ENCODE measurements at regions not wholly inside any gene's neighbourhood (a gene's known extent, or its start where the extent isn't known, plus 50 kb on each side); places are given as distances from the start of the nearest gene placed in this dataset.

GRCh38 chr1:88528792-88529191 lies 155.3 kb upstream of the PKN2 start:
- no peak overlapping the region for H3K4me3 ChIP-seq (ENCODE audit: low read depth in 1 of 3, low read length in 3 of 3)
- TF ChIP-seq HNF4A (conservative IDR thresholded peaks at IDR 0.05) = peak in 1 of 2 donors; percentile 20
- no peak for TF ChIP-seq ATF3 (IDR thresholded peaks at IDR 0.05)
- no peak for TF ChIP-seq NR2F2 (IDR thresholded peaks at IDR 0.05)
- WGBS = 83% methylated on average over 4 of the region's 4 CpGs
- DNase-seq (ENCODE audit: low spot score) = no peak
- no peaks in the 10 kb centered on the region for H3K36me3 ChIP-seq (ENCODE audit: control insufficient read depth in 4 of 4, insufficient read depth in 3 of 4, low read depth in 1 of 4, low read length in 3 of 4)
- no peak overlapping the region for H3K9ac ChIP-seq (ENCODE audit: low read depth in 1 of 2, low read length in 2 of 2)
- no peaks in the 10 kb centered on the region for H3K9me3 ChIP-seq (ENCODE audit: control insufficient read depth in 4 of 4, low read length in 3 of 4)
- no peaks in the 10 kb centered on the region for H3K27me3 ChIP-seq (ENCODE audit: control insufficient read depth in 4 of 4, insufficient read depth in 4 of 4, low read length in 3 of 4)
- H3K27ac ChIP-seq (ENCODE audit: low read depth in 1 of 2, low read length in 2 of 2) = no peak overlapping the region
- no peaks in the 10 kb centered on the region for H3K4me1 ChIP-seq (ENCODE audit: control insufficient read depth in 4 of 4, insufficient read depth in 4 of 4, low read length in 3 of 4)

GRCh38 chr1:88529581-88529980 lies 154.5 kb upstream of the PKN2 start:
- 94% methylated on average over 6 of the region's 6 CpGs for WGBS

GRCh38 chr1:88530246-88530645 lies 153.8 kb upstream of the PKN2 start:
- Histone ChIP-seq H3K9me3 (ENCODE audit: control insufficient read depth in 4 of 4, low read length in 3 of 4) (no peaks in the 10 kb centered on the region), H3K36me3 (ENCODE audit: control insufficient read depth in 4 of 4, insufficient read depth in 3 of 4, low read depth in 1 of 4, low read length in 3 of 4) (no peaks in the 10 kb centered on the region), H3K4me1 (ENCODE audit: control insufficient read depth in 4 of 4, insufficient read depth in 4 of 4, low read length in 3 of 4) (no peaks in the 10 kb centered on the region), H3K4me3 (ENCODE audit: low read depth in 1 of 3, low read length in 3 of 3) (no peak overlapping the region), H3K27ac (ENCODE audit: low read depth in 1 of 2, low read length in 2 of 2) (no peak overlapping the region), H3K27me3 (ENCODE audit: control insufficient read depth in 4 of 4, insufficient read depth in 4 of 4, low read length in 3 of 4) (no peaks in the 10 kb centered on the region), H3K9ac (ENCODE audit: low read depth in 1 of 2, low read length in 2 of 2) (no peak overlapping the region)
- no peak for DNase-seq (ENCODE audit: low spot score)
- 79% methylated on average over 3 of the region's 3 CpGs for WGBS
- TF ChIP-seq ZBTB33 (IDR thresholded peaks at IDR 0.05) (no peak), EGR1 (IDR thresholded peaks at IDR 0.05; ENCODE audit: low read depth in 2 of 2) (no peak), ATF3 (IDR thresholded peaks at IDR 0.05) (no peak)

More at GRCh38 chr1:88529581-88529980, 154.5 kb upstream of the PKN2 start:
- H3K27me3 ChIP-seq (ENCODE audit: control insufficient read depth in 4 of 4, insufficient read depth in 4 of 4, low read length in 3 of 4) = no peaks in the 10 kb centered on the region
- no peaks in the 10 kb centered on the region for H3K9me3 ChIP-seq (ENCODE audit: control insufficient read depth in 4 of 4, low read length in 3 of 4)
- no peak overlapping the region for H3K9ac ChIP-seq (ENCODE audit: low read depth in 1 of 2, low read length in 2 of 2)
- TF ChIP-seq ATF3 (IDR thresholded peaks at IDR 0.05) = no peak
- TF ChIP-seq GABPA (IDR thresholded peaks at IDR 0.05 in 1 of 2, conservative IDR thresholded peaks at IDR 0.05 in 1 of 2) = no peak
- TF ChIP-seq EGR1 (IDR thresholded peaks at IDR 0.05; ENCODE audit: low read depth in 2 of 2) = no peak
- TF ChIP-seq JUND (IDR thresholded peaks at IDR 0.05) = no peak
- TF ChIP-seq TAF1 (conservative IDR thresholded peaks at IDR 0.05) = no peak
- no peak for TF ChIP-seq FOXA2 (IDR thresholded peaks at IDR 0.05)
- no peak for DNase-seq (ENCODE audit: low spot score)
- H3K36me3 ChIP-seq (ENCODE audit: control insufficient read depth in 4 of 4, insufficient read depth in 3 of 4, low read depth in 1 of 4, low read length in 3 of 4) = no peaks in the 10 kb centered on the region
- H3K4me3 ChIP-seq (ENCODE audit: low read depth in 1 of 3, low read length in 3 of 3) = no peak overlapping the region
- H3K4me1 ChIP-seq (ENCODE audit: control insufficient read depth in 4 of 4, insufficient read depth in 4 of 4, low read length in 3 of 4) = no peaks in the 10 kb centered on the region
- no peak overlapping the region for H3K27ac ChIP-seq (ENCODE audit: low read depth in 1 of 2, low read length in 2 of 2)

- no peak for DNase-seq (ENCODE audit: low spot score)
- no peak overlapping the region for H3K4me3 ChIP-seq (ENCODE audit: low read depth in 1 of 3, low read length in 3 of 3)
- H3K27me3 ChIP-seq (ENCODE audit: control insufficient read depth in 4 of 4, insufficient read depth in 4 of 4, low read length in 3 of 4) = no peaks in the 10 kb centered on the region
- H3K27ac ChIP-seq (ENCODE audit: low read depth in 1 of 2, low read length in 2 of 2) = no peak overlapping the region
- WGBS = 39% methylated on average over 3 of the region's 3 CpGs
- no peaks in the 10 kb centered on the region for H3K36me3 ChIP-seq (ENCODE audit: control insufficient read depth in 4 of 4, insufficient read depth in 3 of 4, low read depth in 1 of 4, low read length in 3 of 4)
- H3K9me3 ChIP-seq (ENCODE audit: control insufficient read depth in 4 of 4, low read length in 3 of 4) = no peaks in the 10 kb centered on the region
- no peak overlapping the region for H3K9ac ChIP-seq (ENCODE audit: low read depth in 1 of 2, low read length in 2 of 2)
- peaks cover 7 to 43% (median 32%) of the 10 kb centered on the region in 4 donors for H3K4me1 ChIP-seq (ENCODE audit: control insufficient read depth in 4 of 4, insufficient read depth in 4 of 4, low read length in 3 of 4)
- TF ChIP-seq ZBTB33 (IDR thresholded peaks at IDR 0.05) (no peak), MAX (IDR thresholded peaks at IDR 0.05) (no peak), FOXA2 (IDR thresholded peaks at IDR 0.05) (no peak), YY1 (IDR thresholded peaks at IDR 0.05) (no peak), REST (IDR thresholded peaks at IDR 0.05) (no peak), JUND (IDR thresholded peaks at IDR 0.05) (no peak), RAD21 (IDR thresholded peaks at IDR 0.05) (no peak), FOXA1 (IDR thresholded peaks at IDR 0.05) (no peak), HNF4G (IDR thresholded peaks at IDR 0.05) (no peak)
Observed at GRCh38 chr1:88537787-88538186, 146.3 kb upstream of the PKN2 start.
